ENCODE measurements at regions not wholly inside any gene's neighbourhood (a gene's known extent, or its start where the extent isn't known, plus 50 kb on each side); places are given as distances from the start of the nearest gene placed in this dataset.

DNA sequence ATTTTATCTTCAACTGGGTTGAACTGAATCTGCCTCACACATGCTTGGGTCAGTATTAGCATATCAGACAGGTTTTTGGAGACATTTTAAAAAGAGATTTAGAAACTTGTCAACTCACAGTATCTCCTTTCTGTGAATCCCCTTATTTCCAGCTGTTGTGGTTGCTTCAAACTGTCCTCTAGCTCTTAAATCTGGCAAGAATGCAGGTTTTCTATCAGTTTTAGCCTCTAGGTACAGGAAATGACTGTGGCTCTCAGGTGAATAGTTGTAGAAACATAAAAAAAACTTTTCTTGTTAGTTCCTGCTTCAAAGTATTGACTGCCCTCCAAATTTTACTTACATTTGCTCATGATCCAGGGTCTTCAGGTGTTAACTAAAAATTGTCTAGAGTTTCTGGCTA lies 495.7 kb upstream of the TMPRSS15 start:
- Histone ChIP-seq H3K9me3 (no peaks in the 10 kb centered on the region), H3K27ac (no peak overlapping the region), H3K4me3 (no peak overlapping the region), H3K36me3 (ENCODE audit: low read depth, missing control alignments) (no peaks in the 10 kb centered on the region), H3K4me1 (no peaks in the 10 kb centered on the region), H3K27me3 (no peaks in the 10 kb centered on the region)
- TF ChIP-seq POLR2A (IDR thresholded peaks at IDR 0.05), result no peak
- TF ChIP-seq, protein P1, sequence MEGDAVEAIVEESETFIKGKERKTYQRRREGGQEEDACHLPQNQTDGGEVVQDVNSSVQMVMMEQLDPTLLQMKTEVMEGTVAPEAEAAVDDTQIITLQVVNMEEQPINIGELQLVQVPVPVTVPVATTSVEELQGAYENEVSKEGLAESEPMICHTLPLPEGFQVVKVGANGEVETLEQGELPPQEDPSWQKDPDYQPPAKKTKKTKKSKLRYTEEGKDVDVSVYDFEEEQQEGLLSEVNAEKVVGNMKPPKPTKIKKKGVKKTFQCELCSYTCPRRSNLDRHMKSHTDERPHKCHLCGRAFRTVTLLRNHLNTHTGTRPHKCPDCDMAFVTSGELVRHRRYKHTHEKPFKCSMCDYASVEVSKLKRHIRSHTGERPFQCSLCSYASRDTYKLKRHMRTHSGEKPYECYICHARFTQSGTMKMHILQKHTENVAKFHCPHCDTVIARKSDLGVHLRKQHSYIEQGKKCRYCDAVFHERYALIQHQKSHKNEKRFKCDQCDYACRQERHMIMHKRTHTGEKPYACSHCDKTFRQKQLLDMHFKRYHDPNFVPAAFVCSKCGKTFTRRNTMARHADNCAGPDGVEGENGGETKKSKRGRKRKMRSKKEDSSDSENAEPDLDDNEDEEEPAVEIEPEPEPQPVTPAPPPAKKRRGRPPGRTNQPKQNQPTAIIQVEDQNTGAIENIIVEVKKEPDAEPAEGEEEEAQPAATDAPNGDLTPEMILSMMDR (IDR thresholded peaks at IDR 0.05), result no peak
- intact Hi-C loops (cut with DNase I; ENCODE audit: low total_unique reads), result no loop called here
- DNase-seq, result no peak

DNA sequence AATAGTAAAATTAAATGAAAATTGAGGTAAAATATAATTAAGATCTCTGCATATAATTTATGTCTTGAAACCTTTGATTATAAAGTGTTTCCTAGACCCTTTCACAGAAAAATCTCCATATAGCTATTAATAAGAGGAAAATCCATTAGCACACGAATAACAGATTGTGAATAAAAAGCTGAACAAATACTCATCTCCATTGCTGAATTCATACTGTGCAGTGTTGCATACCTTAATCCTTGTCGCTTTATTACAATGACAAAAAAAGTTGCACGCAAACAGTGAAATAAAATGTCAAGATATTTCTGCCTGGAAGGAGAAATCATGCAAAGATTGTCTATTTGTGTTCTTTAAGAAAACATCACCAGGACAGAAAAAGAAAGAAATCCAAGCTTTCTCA lies 499.1 kb upstream of the TMPRSS15 start:
- intact Hi-C loops (cut with DNase I; ENCODE audit: low total_unique reads), result no loop called here
- Histone ChIP-seq H3K36me3 (ENCODE audit: low read depth, missing control alignments) (no peaks in the 10 kb centered on the region), H3K4me3 (no peak overlapping the region), H3K27me3 (no peaks in the 10 kb centered on the region), H3K9me3 (no peaks in the 10 kb centered on the region), H3K4me1 (no peaks in the 10 kb centered on the region), H3K27ac (no peak overlapping the region)
- TF ChIP-seq, protein P1 (IDR thresholded peaks at IDR 0.05), result no peak
- no peak for TF ChIP-seq POLR2A (IDR thresholded peaks at IDR 0.05)
- DNase-seq, result no peak
- WGBS, 2 donors, result 89 to 92% methylated on average over 3 of the region's 3 CpGs

- Histone ChIP-seq H3K36me3 (ENCODE audit: low read depth, missing control alignments) (no peaks in the 10 kb centered on the region), H3K4me1 (no peaks in the 10 kb centered on the region), H3K27ac (no peak overlapping the region), H3K9me3 (no peaks in the 10 kb centered on the region), H3K27me3 (no peaks in the 10 kb centered on the region), H3K4me3 (no peak overlapping the region)
- no peak for TF ChIP-seq POLR2A (IDR thresholded peaks at IDR 0.05)
- TF ChIP-seq, protein P1 (IDR thresholded peaks at IDR 0.05), result no peak
- 58 to 69% methylated on average over 2 of the region's 2 CpGs for WGBS, 2 donors
- no peak for DNase-seq
- intact Hi-C loops (cut with DNase I; ENCODE audit: low total_unique reads), result no loop called here
Observed at GRCh38 chr21:18907076-18907475, 503.5 kb upstream of the TMPRSS15 start.

GRCh38 chr21:18908641-18909040 lies 505.1 kb upstream of the TMPRSS15 start:
- TF ChIP-seq, protein P1 (IDR thresholded peaks at IDR 0.05), result no peak
- TF ChIP-seq POLR2A (IDR thresholded peaks at IDR 0.05), result no peak
- Histone ChIP-seq H3K4me3 (no peak overlapping the region), H3K36me3 (ENCODE audit: low read depth, missing control alignments) (no peaks in the 10 kb centered on the region), H3K4me1 (no peaks in the 10 kb centered on the region), H3K27me3 (no peaks in the 10 kb centered on the region), H3K9me3 (no peaks in the 10 kb centered on the region), H3K27ac (no peak overlapping the region)
- WGBS, 2 donors, result 78 to 88% methylated on average over 4 of the region's 4 CpGs
- intact Hi-C loops (cut with DNase I; ENCODE audit: low total_unique reads), result no loop called here
- DNase-seq, result no peak

DNA sequence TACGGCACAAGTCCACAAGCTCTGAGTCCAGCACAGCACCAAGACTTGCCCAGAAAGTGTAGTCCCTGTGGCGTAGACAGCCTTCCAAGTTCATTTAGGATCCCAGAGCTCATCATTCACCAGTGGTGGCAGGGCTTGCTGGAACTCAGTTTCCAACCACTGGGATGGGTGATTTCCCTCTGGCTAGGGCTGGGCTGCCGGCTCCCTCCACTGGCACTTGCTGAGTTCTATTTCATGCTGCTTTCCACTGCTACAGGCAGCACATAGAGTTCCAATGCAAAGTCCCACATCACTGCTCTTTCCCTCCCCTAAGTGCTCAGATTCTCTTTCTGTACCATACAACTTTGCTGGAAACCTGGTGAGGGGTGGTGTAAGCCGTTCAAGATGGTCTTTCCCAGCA lies 510.3 kb upstream of the TMPRSS15 start:
- TF ChIP-seq, protein P1 (IDR thresholded peaks at IDR 0.05), result no peak
- TF ChIP-seq POLR2A (IDR thresholded peaks at IDR 0.05), result no peak
- no peak overlapping the region for H3K4me3 ChIP-seq
- H3K4me1 ChIP-seq, result no peaks in the 10 kb centered on the region
- intact Hi-C loops (cut with DNase I; ENCODE audit: low total_unique reads), result no loop called here
- DNase-seq, result no peak
- no peak overlapping the region for H3K27ac ChIP-seq
- H3K27me3 ChIP-seq, result no peaks in the 10 kb centered on the region
- H3K9me3 ChIP-seq, result no peaks in the 10 kb centered on the region
- no peaks in the 10 kb centered on the region for H3K36me3 ChIP-seq (ENCODE audit: low read depth, missing control alignments)
- WGBS, 2 donors, result 79 to 88% methylated on average over 3 to 4 of the region's 4 CpGs
